Activated T-cell treated with anti-CD3 and anti-CD28 coated beads, Interleukin-2, amount 50 U/mL, for 4 hours (primary cell): ENCODE measurements at regions not wholly inside any gene's neighbourhood (a gene's known extent, or its start where the extent isn't known, plus 50 kb on each side); places are given as distances from the start of the nearest gene placed in this dataset.

Experiments used
- ATAC-seq, 2 donors: fragments of 200-7000 bp; cut with Tn5 transposase; one replicate each; pipeline ENCODE4 v1.10.0; 2021
- DNase-seq: peaks from one replicate; pipeline ENCODE4 v3.0.0-alpha.2; 2020
- H3K27me3 Mint-ChIP-seq: one replicate; pipeline ENCODE4 v1.8.0; 2021; ENCODE audit warnings: low read depth, mixed read lengths
- H3K36me3 Mint-ChIP-seq: one replicate; pipeline ENCODE4 v1.8.0; 2022; ENCODE audit warnings: mixed read lengths; ENCODE audit not compliant: insufficient read depth
- H3K4me1 Mint-ChIP-seq: one replicate; pipeline ENCODE4 v1.8.0; 2021; ENCODE audit warnings: low read depth, mixed read lengths
- H3K4me3 Mint-ChIP-seq: one replicate; pipeline ENCODE4 v1.8.0; 2021; ENCODE audit warnings: mild to moderate bottlenecking, moderate library complexity, mixed read lengths
- H3K9me3 Mint-ChIP-seq: one replicate; pipeline ENCODE4 v1.8.0; 2021; ENCODE audit warnings: mixed read lengths

- ATAC-seq (no peak), DNase-seq (no peak)
- Mint-ChIP-seq H3K4me3 (no peak overlapping the region), H3K36me3 (no peaks in the 10 kb centered on the region), H3K4me1 (no peaks in the 10 kb centered on the region), H3K9me3 (peaks cover 17% of the 10 kb centered on the region), H3K27me3 (no peaks in the 10 kb centered on the region)
Measured at GRCh38 chr14:27065886-27066285, 468.1 kb upstream of the NOVA1 start.

- no peak for ATAC-seq
- H3K4me1 Mint-ChIP-seq = no peaks in the 10 kb centered on the region
- H3K27me3 Mint-ChIP-seq = no peaks in the 10 kb centered on the region
- peaks cover 13% of the 10 kb centered on the region for H3K9me3 Mint-ChIP-seq
- H3K4me3 Mint-ChIP-seq = no peak overlapping the region
- DNase-seq = no peak
- no peaks in the 10 kb centered on the region for H3K36me3 Mint-ChIP-seq
Measured at GRCh38 chr14:27067961-27068360, 470.1 kb upstream of the NOVA1 start.

GRCh38 chr14:27072589-27072988 lies 474.8 kb upstream of the NOVA1 start:
- H3K9me3 Mint-ChIP-seq = peaks cover 15% of the 10 kb centered on the region
- no peaks in the 10 kb centered on the region for H3K36me3 Mint-ChIP-seq
- no peaks in the 10 kb centered on the region for H3K27me3 Mint-ChIP-seq
- no peak for DNase-seq
- ATAC-seq = no peak
- no peak overlapping the region for H3K4me3 Mint-ChIP-seq
- no peaks in the 10 kb centered on the region for H3K4me1 Mint-ChIP-seq

GRCh38 chr14:27075503-27075902 lies 477.7 kb upstream of the NOVA1 start:
- H3K4me3 Mint-ChIP-seq = no peak overlapping the region
- DNase-seq = no peak
- H3K4me1 Mint-ChIP-seq = no peaks in the 10 kb centered on the region
- H3K27me3 Mint-ChIP-seq = no peaks in the 10 kb centered on the region
- no peaks in the 10 kb centered on the region for H3K36me3 Mint-ChIP-seq
- H3K9me3 Mint-ChIP-seq = peaks cover 24% of the 10 kb centered on the region
- no peak for ATAC-seq

DNA sequence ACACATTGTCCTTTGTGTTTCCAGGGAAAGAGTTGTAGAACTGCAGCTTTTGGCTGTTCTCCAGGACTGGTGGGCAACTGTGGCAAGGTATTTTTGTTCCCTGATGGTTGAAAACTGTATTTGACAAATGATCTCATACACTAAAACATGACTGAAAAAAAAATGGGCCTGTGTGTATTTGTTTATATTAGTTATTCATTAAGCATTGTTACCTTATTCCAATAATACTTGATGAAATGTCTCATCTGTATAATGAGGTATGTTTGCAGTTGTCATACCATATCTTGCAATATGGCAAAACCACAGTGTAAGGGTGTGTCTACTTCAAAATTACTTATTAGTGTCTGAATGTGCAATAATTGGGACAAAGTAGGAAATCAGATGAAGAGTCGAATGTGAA lies 479.4 kb upstream of the NOVA1 start:
- H3K36me3 Mint-ChIP-seq = no peaks in the 10 kb centered on the region
- DNase-seq = no peak
- H3K9me3 Mint-ChIP-seq = peaks cover 21% of the 10 kb centered on the region
- H3K4me3 Mint-ChIP-seq = no peak overlapping the region
- no peaks in the 10 kb centered on the region for H3K4me1 Mint-ChIP-seq
- ATAC-seq = no peak
- H3K27me3 Mint-ChIP-seq = no peaks in the 10 kb centered on the region

GRCh38 chr14:27077710-27078109 lies 479.9 kb upstream of the NOVA1 start:
- ATAC-seq = no peak
- peaks cover 25% of the 10 kb centered on the region for H3K9me3 Mint-ChIP-seq
- H3K4me3 Mint-ChIP-seq = no peak overlapping the region
- no peak for DNase-seq
- H3K4me1 Mint-ChIP-seq = no peaks in the 10 kb centered on the region
- H3K36me3 Mint-ChIP-seq = no peaks in the 10 kb centered on the region
- H3K27me3 Mint-ChIP-seq = no peaks in the 10 kb centered on the region

- Mint-ChIP-seq H3K27me3 (no peaks in the 10 kb centered on the region), H3K4me1 (no peaks in the 10 kb centered on the region), H3K9me3 (peaks cover 25% of the 10 kb centered on the region)
Measured at GRCh38 chr14:27078191-27078590, 480.4 kb upstream of the NOVA1 start.

GRCh38 chr14:27079716-27080115 lies 481.9 kb upstream of the NOVA1 start:
- H3K27me3 Mint-ChIP-seq = no peaks in the 10 kb centered on the region
- DNase-seq = no peak
- H3K36me3 Mint-ChIP-seq = no peaks in the 10 kb centered on the region
- no peak overlapping the region for H3K4me3 Mint-ChIP-seq
- peaks cover 23% of the 10 kb centered on the region for H3K9me3 Mint-ChIP-seq
- no peaks in the 10 kb centered on the region for H3K4me1 Mint-ChIP-seq
- no peak for ATAC-seq

More at GRCh38 chr14:27078191-27078590, 480.4 kb upstream of the NOVA1 start:
- H3K36me3 Mint-ChIP-seq = no peaks in the 10 kb centered on the region
- ATAC-seq (no peak), DNase-seq (no peak)
- H3K4me3 Mint-ChIP-seq = no peak overlapping the region

- no peaks in the 10 kb centered on the region for H3K4me1 Mint-ChIP-seq
- peaks cover 17% of the 10 kb centered on the region for H3K9me3 Mint-ChIP-seq
- no peaks in the 10 kb centered on the region for H3K36me3 Mint-ChIP-seq
- no peak for ATAC-seq
- DNase-seq = no peak
- H3K27me3 Mint-ChIP-seq = no peaks in the 10 kb centered on the region
- H3K4me3 Mint-ChIP-seq = no peak overlapping the region
Measured at GRCh38 chr14:27085500-27085899, 487.7 kb upstream of the NOVA1 start.

DNA sequence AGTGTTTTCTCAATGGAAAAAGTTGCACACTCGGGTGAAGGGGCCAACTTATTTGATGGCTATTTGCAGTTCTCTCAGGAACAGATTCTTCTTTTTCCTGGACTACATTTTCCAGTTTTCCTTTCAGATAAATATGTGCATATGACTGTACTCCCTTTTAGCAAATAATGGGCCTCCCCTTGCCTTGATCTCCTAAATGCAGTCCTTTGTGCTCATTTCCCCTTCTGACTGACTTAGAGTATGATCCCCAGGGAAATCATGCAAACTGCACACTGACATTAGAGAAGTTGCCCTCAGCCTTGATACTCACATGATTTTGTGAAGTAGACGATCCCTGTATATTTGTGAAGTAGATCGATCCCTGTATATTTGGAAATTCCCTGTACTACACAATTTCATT lies 492.9 kb upstream of the NOVA1 start:
- no peak for DNase-seq
- no peaks in the 10 kb centered on the region for H3K27me3 Mint-ChIP-seq
- no peaks in the 10 kb centered on the region for H3K4me1 Mint-ChIP-seq
- no peak for ATAC-seq
- H3K9me3 Mint-ChIP-seq = peaks cover 26% of the 10 kb centered on the region
- H3K4me3 Mint-ChIP-seq = no peak overlapping the region
- H3K36me3 Mint-ChIP-seq = no peaks in the 10 kb centered on the region

- peaks cover 31% of the 10 kb centered on the region for H3K9me3 Mint-ChIP-seq
- ATAC-seq (no peak), DNase-seq (no peak)
- H3K4me1 Mint-ChIP-seq = no peaks in the 10 kb centered on the region
- H3K36me3 Mint-ChIP-seq = no peaks in the 10 kb centered on the region
- H3K27me3 Mint-ChIP-seq = no peaks in the 10 kb centered on the region
- no peak overlapping the region for H3K4me3 Mint-ChIP-seq
Measured at GRCh38 chr14:27091973-27092372, 494.1 kb upstream of the NOVA1 start.

DNA sequence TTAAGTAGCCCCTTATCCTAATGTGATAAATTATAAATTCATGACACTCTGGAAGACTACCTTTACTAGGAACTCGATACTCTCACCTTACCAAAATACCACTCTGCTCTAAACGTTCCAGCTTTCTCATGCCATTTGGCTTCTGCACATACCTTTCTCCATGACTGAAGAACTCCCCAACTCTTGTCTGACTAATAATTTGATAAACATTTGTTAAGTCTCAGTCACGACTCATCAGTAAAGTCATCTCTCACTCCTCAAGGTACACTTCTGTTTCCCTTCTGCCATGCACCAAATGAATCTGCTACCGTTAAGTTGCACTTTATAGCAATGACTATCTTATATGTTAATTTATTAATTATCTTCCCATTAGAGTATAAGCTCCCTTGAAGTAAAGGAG lies 498.3 kb upstream of the NOVA1 start:
- Mint-ChIP-seq H3K4me1 (no peaks in the 10 kb centered on the region), H3K9me3 (peaks cover 27% of the 10 kb centered on the region), H3K36me3 (no peaks in the 10 kb centered on the region), H3K4me3 (no peak overlapping the region), H3K27me3 (no peaks in the 10 kb centered on the region)
- no peak for ATAC-seq
- DNase-seq = no peak

DNA sequence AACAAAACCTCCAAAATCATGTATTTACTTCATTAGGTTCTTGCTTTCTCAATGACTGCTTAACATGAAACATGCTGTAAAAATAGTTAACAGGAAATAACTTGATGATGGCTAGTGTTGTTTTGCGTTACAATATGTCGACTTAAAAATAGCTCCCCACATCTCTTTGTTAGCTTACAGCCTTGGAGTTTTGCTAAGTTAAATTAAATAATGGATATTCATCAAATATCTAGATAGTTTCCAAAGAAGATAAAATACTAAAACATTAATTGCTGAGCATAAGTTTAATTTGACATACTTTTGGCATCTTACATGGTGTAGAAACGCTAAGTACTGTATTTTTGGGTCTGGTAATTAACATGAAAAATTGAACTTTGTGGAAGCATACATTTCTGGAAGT lies 500.6 kb upstream of the NOVA1 start:
- DNase-seq = no peak
- Mint-ChIP-seq H3K9me3 (peaks cover 22% of the 10 kb centered on the region), H3K27me3 (no peaks in the 10 kb centered on the region), H3K4me1 (no peaks in the 10 kb centered on the region), H3K36me3 (no peaks in the 10 kb centered on the region), H3K4me3 (no peak overlapping the region)
- ATAC-seq = no peak

- Mint-ChIP-seq H3K4me3 (no peak overlapping the region), H3K27me3 (no peaks in the 10 kb centered on the region), H3K4me1 (no peaks in the 10 kb centered on the region), H3K9me3 (peaks cover 16% of the 10 kb centered on the region), H3K36me3 (no peaks in the 10 kb centered on the region)
- DNase-seq (no peak), ATAC-seq (no peak)
Measured at GRCh38 chr14:27114180-27114579, 516.3 kb upstream of the NOVA1 start.

DNA sequence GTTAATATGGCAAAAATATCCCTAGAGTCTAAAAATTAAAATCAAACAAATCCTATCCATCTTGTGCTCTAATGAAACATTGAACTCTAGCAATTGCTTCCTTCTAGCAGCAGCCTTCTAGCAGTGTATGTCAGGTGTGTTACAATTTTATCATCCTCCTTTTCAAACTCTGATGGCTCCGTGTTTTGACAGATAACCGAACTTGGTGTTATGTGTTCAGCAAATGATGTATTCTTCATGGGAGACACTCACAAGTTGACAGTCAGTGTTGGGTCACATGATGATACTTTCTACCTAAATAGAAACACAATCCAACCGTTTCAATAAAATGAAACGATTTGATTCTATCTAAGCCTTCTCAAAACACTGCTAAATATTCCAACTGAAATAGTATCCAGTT lies 525.3 kb upstream of the NOVA1 start:
- H3K36me3 Mint-ChIP-seq = no peaks in the 10 kb centered on the region
- H3K4me3 Mint-ChIP-seq = no peak overlapping the region
- no peaks in the 10 kb centered on the region for H3K4me1 Mint-ChIP-seq
- H3K27me3 Mint-ChIP-seq = no peaks in the 10 kb centered on the region
- peaks cover 21% of the 10 kb centered on the region for H3K9me3 Mint-ChIP-seq
- ATAC-seq = no peak
- DNase-seq = no peak

GRCh38 chr14:27127838-27128237 lies 530.0 kb upstream of the NOVA1 start:
- H3K4me1 Mint-ChIP-seq = no peaks in the 10 kb centered on the region

More at GRCh38 chr14:27127838-27128237, 530.0 kb upstream of the NOVA1 start:
- Mint-ChIP-seq H3K27me3 (no peaks in the 10 kb centered on the region), H3K9me3 (peaks cover 16% of the 10 kb centered on the region), H3K36me3 (no peaks in the 10 kb centered on the region), H3K4me3 (no peak overlapping the region)
- DNase-seq = no peak
- ATAC-seq = no peak
